GM21360 (cell line): ENCODE measurements at regions not wholly inside any gene's neighbourhood (a gene's known extent, or its start where the extent isn't known, plus 50 kb on each side); places are given as distances from the start of the nearest gene placed in this dataset.
"Not testable (repeated sequence)": the region's sequence is repeated elsewhere in the genome, so short reads cannot be mapped to it uniquely, and the experiment has no call there.

ENCODE experiments used
- ATAC-seq: cut with Tn5 transposase; IDR thresholded peaks from one replicate; pipeline ENCODE4 v1.9.1; 2021; ENCODE audit warnings: mild to moderate bottlenecking, moderate library complexity; ENCODE audit not compliant: unreplicated experiment

GRCh38 chr6:94713446-94713845 is 863.9 kb upstream of the MANEA start:
- no peak for ATAC-seq

- ATAC-seq, result no peak
Measured at GRCh38 chr6:94698773-94699172, 878.6 kb upstream of the MANEA start.

- not testable (repeated sequence) for ATAC-seq
Measured at GRCh38 chr6:94687255-94687654, 890.1 kb upstream of the MANEA start.

- ATAC-seq, result no peak
Measured at GRCh38 chr6:94683409-94683808, 893.9 kb upstream of the MANEA start.

- no peak for ATAC-seq
Measured at GRCh38 chr6:94680669-94681212, 896.6 kb upstream of the MANEA start.

GRCh38 chr6:94673251-94673650 is 904.1 kb upstream of the MANEA start:
- ATAC-seq, result no peak

GRCh38 chr6:94670017-94670416 is 907.3 kb upstream of the MANEA start:
- ATAC-seq, result no peak

GRCh38 chr6:94668876-94669275 is 908.5 kb upstream of the MANEA start:
- ATAC-seq, result no peak

- no peak for ATAC-seq
Measured at GRCh38 chr6:94658929-94659328, 918.4 kb upstream of the MANEA start.

GRCh38 chr6:94651239-94651638 is 926.1 kb upstream of the MANEA start:
- no peak for ATAC-seq

GRCh38 chr6:94645191-94645590 is 932.1 kb upstream of the MANEA start:
- ATAC-seq, result no peak

GRCh38 chr6:94639564-94639963 is 937.8 kb upstream of the MANEA start:
- no peak for ATAC-seq

- no peak for ATAC-seq
Measured at GRCh38 chr6:94636780-94637385, 940.5 kb upstream of the MANEA start.

GRCh38 chr6:94623586-94623985 is 953.7 kb upstream of the MANEA start:
- ATAC-seq, result no peak

- no peak for ATAC-seq
Measured at GRCh38 chr6:94622783-94623182, 954.6 kb upstream of the MANEA start.

GRCh38 chr6:94600636-94601035 is 976.7 kb upstream of the MANEA start:
- no peak for ATAC-seq

GRCh38 chr6:94597487-94597886 is 979.8 kb upstream of the MANEA start:
- no peak for ATAC-seq

GRCh38 chr6:94590416-94590815 is 986.9 kb upstream of the MANEA start:
- ATAC-seq, result no peak

GRCh38 chr6:94588301-94588700 is 989.0 kb upstream of the MANEA start:
- ATAC-seq, result no peak

- no peak for ATAC-seq
Measured at GRCh38 chr6:94584211-94584610, 993.1 kb upstream of the MANEA start.

- ATAC-seq, result no peak
Measured at GRCh38 chr6:94570581-94570980, 1006.8 kb upstream of the MANEA start.

GRCh38 chr6:94562846-94563245 is 1014.5 kb upstream of the MANEA start:
- no peak for ATAC-seq
